Stimulated activated CD4-positive, alpha-beta T cell treated with anti-CD3 and anti-CD28 coated beads, Interleukin-1b, Interleukin-23, amount 100 ng/mL, for 4 hours (primary cell): ENCODE measurements at regions not wholly inside any gene's neighbourhood (a gene's known extent, or its start where the extent isn't known, plus 50 kb on each side); places are given as distances from the start of the nearest gene placed in this dataset.
"Not testable (repeated sequence)": the region's sequence is repeated elsewhere in the genome, so short reads cannot be mapped to it uniquely, and the experiment has no call there.

Source experiments
- DNase-seq, 2 donors: peaks; one replicate each; pipeline ENCODE4 v3.0.0-alpha.2; 2020; ENCODE audit warnings: low read depth in 2 of 2

DNA sequence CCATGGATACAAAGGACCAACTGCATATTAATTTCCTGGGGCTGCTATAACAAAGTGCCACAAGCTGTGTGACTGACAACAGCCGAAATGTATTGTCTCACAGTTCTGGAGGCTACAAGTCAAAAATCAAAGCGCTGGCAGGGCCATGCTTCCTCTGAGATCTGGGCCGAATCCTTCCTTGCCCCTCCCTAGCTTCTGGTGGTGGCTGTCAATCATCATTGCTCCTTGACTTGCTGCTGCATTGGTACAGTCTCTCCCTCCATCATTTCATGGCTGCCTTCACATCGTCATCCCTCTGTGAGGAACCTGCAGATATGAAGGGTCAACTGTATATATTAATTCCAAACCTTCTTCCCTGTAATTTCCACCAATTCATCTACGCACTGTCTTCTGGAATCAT, 118.3 kb downstream of the EXOC5 start:
- DNase-seq = no peak

DNA sequence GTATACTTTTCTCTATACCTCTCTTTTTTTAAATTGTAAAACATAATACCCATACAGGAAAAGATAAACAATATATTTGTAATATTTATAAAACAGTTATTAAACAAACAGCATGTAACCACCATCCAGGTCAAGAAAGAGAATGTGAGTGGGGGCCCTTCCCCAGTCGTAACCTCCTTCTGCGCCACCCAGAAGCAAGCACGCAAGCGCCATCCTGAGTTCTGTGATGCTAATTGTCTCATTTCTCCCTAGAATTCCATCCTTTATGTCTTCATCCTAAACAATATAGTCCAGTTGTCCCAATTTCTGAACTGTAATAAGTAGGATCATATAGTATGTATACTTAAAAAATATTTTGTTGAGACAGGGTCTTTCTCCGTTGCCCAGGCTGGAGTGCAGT, 129.5 kb downstream of the EXOC5 start:
- no peak for DNase-seq

DNA sequence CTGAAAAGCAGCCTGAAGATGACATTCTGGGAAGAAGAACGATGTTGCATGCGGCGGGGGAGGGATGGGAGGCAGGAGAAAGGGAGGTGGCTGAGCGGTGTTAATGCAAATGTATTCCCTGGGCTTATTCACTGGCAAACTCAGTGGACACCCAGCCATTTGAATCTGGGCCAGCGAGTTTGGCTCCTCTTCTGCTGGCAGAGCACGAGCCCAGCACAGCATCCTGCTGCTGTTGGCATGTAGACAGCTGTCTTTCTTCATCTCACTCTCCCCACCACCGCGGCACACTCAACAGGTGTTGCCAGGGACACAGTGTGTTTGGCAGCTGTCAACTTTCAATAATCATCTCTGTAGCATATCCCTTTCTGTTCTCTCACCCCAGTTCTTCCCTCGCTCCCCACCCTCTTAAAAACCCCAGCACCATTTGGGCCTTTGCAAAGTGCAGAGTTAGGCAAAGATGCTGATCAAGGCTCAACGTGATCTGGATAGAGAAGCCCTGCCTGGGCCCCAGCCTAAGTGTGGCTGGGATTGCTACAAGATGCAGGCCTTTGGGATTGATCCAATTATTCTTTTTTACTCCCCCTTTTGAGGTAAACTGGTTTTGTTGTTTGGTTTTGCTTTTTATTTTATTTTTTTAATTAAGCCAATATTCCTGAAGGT, 131.9 kb downstream of the EXOC5 start:
- DNase-seq = no peak

DNA sequence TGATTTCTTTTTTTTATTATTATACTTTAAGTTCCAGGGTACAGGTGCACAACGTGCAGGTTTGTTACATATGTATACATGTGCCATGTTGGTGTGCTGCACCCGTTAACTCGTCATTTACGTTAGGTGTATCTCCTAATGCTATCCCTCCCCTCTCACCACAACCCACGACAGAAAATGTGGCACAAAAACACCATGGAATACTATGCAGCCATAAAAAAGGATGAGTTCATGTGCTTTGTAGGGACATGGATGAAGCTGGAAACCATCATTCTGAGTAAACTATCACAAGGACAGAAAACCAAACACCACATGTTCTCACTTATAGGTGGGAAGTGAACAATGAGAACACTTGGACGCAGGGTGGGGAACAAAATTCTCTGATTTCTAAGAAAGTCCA, 140.9 kb downstream of the EXOC5 start:
- not testable (repeated sequence) for DNase-seq

DNA sequence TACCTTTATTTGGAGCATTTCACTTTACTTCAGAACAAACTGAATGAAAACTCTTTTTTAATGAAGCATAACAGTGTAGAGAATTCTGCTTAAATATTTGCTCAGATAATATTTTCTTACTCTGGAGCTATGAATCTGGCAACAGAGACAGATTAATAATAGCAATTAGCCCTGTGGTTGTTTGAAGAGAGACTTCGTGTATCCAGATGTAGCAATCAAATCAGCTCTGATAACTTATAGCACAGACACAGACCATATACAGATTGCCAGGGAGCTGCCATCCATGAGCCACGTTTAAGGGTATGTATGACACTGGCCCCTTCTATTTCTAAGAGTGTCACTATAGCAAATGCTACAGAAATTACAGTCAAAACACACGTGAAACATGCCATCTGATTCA, 146.6 kb downstream of the EXOC5 start:
- DNase-seq = no peak

DNA sequence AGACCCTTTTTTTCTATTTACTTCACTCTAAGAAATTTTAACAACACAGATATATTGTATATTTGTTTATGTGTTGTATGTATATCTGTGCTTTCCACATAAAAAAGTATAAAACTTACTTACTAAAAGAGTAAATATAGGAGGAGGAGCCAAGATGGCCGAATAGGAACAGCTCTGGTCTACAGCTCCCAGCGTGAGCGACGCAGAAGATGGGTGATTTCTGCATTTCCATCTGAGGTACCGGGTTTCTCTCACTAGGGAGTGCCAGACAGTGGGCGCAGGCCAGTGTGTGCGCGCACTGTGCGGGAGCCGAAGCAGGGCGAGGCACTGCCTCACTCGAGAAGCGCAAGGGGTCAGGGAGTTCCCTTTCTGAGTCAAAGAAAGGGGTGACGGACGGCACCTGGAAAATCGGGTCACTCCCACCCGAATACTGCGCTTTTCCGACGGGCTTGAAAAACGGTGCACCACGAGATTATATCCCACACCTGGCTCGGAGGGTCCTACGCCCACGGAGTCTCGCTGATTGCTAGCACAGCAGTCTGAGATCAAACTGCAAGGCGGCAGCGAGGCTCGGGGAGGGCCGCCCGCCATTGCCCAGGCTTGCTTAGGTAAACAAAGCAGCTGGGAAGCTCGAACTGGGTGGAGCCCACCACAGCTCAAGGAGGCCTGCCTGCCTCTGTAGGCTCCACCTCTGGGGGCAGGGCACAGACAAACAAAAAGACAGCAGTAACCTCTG, 156.5 kb downstream of the EXOC5 start:
- DNase-seq = not testable (repeated sequence)

DNA sequence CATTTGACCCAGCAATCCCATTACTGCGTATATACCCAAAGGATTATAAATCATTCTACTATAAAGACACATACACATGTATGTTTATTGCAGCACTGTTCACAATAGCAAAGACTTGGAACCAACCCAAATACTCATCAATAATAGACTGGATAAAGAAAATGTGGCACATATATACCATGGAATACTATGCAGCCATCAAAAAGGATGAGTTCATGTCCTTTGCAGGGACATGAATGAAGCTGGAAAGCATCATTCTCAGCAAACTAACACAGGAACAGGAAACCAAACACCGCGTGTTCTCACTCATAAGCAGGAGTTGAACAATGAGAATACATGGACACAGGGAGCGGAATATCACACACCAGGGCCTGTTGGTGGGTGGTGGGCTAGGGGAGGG, 158.3 kb downstream of the EXOC5 start:
- not testable (repeated sequence) for DNase-seq

DNA sequence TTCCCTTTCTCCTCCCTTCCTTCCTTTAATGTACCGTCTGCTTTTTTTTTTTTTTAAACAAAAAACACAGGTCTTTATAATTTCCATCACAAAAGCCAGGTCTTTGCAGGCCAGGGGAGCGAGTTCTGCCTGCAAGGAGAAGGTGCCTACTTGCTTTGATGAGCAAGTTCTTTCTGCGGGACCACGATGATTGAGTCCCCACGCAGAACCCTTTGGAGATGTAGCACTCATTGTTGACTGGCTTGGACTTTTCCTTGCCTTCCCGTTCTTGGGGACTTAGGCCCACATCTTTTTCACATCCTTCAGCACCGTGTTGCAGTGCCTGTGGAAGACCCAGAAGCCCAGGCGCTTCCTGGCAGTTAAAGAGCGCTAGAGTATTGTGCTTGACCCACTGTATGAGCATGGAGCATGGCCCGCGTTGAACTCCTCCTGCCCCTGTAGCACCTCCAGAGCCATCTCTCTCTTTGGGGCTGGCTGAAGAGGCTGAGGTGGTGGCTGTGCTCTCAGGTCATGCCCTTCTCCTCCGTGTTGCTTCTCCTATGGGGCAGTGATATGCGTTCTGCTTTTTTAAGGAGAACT, 177.6 kb downstream of the EXOC5 start:
- no peak for DNase-seq

DNA sequence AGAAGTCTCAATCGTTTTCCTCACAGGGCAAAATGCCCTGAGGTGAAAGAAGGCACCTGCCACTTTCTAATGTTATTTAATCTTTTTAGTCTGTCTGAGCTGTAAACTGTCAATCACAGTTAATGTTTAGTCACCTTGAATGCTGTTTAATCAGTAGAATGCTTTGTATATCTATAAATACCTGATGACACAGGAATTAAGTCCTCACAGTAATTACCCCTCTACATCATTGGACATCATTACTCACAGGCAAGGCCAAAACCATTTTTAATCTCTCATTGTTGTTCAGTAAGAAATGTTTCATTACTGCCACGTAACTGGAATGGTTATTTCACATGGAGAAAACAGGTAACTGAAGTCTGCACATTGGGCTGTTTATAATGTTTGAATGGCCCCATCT, 178.8 kb downstream of the EXOC5 start:
- no peak for DNase-seq

DNA sequence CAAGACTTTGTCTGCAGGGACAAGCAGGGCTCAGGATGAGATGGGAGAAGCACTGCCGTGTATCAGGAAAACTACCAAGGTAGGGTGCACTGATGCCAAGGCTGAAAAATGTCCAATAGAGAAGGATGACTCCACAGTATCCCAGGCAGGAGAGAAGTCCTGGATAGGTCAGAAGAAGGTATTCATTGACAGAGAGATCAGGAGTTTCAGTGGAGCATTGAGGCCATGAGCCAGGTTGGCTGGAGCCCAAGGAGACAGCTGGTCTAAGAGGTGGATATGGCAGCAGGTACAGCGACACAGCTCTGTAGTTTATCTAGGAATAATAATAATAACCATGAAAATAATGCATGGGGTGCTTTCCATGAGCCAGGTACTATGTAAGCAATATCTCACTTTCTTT, 180.9 kb downstream of the EXOC5 start:
- no peak for DNase-seq

DNA sequence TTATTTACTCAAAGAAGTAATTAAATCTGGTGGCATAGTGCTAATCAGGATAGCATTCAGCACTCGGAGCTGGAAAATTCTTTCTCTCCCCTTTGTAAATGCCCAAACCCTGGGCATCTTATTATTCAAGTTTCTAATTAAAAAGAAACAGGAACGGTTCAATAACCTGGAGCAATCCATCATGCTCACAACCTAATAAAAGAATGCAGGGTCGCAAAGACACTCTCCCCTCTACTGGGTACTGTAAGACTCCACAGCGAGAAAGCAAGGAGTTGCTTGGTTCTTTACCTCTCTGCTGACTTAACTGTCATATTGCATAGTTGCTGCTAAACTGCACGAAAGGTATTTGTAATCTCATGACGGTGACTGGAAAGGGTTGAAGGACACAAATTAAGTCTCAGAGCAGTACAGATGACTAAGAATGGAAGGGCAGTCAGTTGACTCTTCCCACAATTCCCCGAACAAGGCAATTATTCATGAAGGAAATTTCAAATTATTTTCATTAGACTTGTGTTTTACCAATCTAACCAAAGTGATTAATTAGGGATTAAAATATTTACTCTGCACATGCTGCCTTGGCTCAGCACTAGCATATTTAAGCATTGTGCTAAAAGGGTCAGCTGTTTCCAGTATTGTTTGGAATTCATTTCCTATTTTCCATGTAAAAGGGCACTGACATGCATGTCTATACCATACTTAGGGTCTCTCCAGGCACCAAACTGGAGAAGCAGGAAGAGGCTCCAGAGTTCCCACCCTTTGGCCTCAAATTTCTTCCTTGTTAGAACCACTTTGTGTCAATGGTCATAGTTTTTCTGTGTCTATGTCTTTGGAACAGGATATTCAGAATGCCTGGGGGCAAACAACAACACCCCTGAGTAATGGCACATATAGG, 182.2 kb downstream of the EXOC5 start:
- DNase-seq = no peak

DNA sequence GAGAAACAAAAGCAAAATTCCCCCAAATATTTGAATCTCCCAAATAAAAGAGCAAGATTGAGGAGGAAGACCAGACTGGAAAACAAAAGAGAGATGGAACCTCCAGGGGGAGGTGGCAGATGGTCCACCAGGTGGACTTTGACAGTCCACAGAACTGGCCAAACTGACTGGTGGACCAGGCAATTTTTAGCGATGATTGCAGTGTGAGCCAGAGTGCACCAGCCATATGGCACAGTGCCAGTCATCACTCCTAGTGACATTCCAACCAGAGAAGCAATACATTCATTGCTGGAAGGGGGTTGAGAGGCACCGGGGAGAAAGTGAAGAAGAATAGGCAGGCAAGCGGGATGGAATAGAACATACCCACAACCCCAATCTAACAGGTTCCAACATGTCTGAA, 182.9 kb downstream of the EXOC5 start:
- no peak for DNase-seq

DNA sequence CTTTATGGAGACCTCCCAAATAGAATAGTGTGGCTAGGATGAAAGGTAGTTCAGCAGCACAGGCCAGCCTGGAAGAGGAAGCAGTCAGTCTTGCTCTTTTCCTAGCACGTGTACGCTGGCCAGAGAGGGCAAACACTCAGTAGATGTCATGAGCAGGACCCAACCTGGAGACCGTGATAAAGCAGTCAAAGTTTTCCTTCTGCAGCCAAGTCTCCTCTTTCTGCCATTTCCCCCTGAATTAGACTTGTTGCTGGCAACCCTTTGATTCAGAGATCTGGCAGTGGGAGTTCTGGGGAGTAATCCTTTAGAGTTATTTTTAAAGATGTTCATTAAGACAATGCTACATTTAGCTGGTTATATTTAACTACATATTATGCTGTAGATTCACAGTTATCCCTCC, 183.7 kb downstream of the EXOC5 start:
- DNase-seq = no peak

DNA sequence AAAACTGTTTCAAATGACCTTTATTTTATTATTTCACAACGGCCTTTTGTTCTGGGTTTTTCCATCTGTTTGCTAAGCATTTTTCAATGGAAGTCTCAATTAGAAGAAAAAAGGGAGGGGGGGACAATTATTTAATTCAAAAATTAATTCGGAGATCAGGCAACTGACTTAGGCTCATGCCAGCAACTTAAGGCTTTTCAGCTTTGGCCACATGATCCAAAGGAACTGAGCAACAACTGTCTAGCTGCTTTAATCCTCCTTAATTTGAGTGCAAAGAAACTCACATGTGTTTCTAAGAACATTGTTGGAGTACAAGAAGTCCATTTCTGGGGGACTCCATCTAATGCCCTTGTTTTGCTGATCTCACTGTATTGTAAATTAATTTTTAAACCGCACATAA, 188.0 kb downstream of the EXOC5 start:
- DNase-seq = no peak

DNA sequence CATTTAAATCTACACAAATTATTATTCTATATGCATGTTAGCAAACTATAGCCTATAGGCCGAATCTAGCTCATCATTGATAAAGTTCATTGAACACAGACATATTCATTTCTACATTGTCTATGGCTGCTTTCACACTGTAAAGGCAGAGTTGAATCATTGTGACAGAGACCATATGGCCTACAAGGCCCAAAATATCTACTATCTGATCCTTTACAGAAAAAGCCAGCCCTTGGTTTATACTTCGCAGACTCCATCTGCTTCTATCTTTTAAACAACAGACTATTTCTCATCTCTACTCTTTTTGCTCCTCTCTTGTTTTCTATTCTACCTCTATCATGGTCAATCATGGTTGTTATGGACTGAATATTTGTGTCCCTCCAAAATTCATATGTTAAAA, 190.7 kb downstream of the EXOC5 start:
- DNase-seq = no peak

DNA sequence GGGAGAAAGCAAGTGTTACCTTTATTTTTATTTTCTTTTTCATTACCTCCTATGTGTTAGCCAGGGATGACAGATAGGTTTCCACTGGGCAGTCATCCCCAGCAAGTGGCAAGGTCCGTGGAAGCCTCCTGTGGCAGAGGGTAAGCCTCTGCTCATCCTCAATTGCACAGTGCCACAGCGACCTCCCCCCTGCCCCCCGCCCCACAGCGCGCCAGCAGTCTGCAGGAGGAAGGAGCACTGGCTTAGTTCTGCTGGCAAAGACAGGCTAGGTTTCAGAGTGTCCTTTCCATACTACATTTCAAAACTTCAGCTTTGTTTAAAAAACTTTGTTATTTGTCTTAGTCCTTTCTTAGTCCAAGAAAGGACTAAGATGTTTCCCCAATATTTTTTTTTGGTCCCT, 194.7 kb downstream of the EXOC5 start:
- no peak for DNase-seq

DNA sequence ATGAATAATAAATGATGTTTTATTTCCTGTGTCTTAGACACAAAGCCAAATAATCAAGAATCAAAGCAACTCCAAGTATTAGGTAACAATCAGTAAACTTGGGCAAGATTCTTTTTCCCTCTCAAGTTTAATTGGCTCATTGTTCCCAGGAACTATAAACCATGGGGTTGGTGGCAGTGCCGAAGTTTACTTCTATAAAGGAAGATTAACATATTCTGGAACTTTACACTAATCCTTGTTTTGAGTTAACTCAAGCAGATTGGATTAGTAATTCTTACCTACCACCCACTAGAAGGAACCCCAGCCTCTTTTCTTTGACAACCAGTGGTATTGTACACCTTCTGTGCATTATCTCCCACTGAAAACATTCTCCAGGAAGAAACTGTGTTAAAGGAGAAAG, 197.1 kb downstream of the EXOC5 start:
- DNase-seq = no peak

DNA sequence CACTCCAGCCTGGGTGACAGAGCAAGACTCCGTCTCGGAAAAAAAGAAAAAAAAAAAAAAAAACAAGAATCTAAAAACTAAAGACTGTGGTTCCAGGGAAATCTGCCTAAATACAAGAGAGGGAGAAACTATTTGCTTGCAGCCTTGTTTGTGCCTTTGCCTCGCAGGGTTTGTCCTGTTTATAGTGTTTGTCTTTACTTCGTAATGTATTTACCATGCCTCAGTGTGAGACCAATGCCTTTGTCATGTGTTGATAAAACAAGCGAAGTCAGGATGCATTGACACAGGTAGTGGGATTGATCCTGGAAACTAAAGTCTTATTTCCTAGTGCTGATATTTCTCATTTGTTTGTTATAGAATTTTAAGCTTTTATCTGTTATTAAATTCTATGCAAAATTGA, 199.0 kb downstream of the EXOC5 start:
- no peak for DNase-seq

DNA sequence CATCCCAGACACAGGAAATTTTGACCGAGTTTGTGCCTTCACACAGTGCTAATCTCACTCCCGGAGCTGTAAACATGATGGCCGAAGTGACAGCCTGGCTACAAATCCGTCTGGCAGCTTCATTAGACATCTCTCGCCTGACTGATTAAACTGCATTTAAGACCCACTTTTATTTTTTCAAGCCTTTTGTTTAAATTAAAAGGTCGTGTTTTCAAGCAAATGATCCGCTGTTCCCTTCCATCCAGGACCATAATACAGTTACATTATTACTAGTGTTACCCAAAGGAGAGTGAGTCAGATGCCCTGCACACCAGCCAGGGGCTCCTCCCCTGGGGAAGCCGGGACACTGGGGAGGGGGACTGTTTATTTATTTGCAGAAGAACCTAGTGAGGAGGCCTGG, 200.2 kb downstream of the EXOC5 start:
- no peak for DNase-seq

DNA sequence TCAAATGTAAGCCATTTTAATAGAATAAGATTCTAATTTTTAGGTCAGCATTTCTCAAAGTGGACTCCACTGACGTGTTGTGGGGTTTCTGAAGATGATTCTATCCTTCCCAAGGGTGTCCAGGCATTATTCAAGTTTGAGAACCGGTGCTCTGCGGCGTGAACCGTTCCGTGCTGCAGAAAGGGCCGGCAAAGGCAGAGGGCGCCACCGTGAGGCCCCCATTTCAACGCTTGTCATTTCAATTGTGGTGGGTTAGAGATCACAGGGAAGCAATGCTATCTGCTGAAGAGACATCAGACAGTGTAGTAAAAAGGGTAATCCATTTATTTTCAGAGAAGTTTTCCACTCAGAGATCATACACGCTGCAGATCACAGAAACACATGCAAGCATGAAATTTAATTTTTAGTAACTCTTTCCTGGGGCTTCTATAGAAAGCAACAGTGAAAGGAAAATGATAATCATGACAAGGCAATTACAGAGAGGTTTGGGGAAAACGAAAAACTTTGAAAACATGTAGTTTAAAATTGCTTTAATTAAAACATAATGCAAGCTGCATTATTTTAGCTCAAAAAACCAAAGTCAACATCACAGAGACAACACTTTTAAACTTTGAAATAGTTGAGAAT, 201.7 kb downstream of the EXOC5 start:
- peak in 1 of 2 donors; percentile 16 for DNase-seq

DNA sequence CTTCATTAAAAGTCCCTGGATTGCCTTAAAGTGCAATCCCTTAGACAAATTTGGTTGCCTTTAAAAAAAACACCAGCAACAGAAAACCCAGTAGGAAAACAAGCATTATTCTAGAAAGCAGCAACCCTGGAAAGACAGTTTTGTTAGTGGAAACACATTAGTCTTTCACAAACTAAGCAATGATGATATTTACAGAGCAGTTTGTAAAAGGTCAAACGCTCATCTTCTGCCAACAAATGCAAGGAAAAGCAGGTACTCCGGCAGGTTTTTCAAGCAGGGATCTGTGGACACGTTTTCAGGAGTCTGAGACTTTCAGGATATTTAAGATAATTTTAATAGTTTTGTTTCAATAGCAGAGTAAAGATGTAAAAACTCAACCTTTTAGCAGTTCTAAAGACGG, 202.2 kb downstream of the EXOC5 start:
- DNase-seq = no peak
